NCI-H1105 (cell line): ENCODE measurements at regions not wholly inside any gene's neighbourhood (a gene's known extent, or its start where the extent isn't known, plus 50 kb on each side); places are given as distances from the start of the nearest gene placed in this dataset.
A peak's percentile ranks its signal among the peaks of the same experiment; 100 is the strongest.
"Not testable (repeated sequence)": the region's sequence is repeated elsewhere in the genome, so short reads cannot be mapped to it uniquely, and the experiment has no call there.

ENCODE experiments used
- DNase-seq: peaks from one replicate; lab custom pipeline; 2025; lab: John Stamatoyannopoulos, UW

DNA sequence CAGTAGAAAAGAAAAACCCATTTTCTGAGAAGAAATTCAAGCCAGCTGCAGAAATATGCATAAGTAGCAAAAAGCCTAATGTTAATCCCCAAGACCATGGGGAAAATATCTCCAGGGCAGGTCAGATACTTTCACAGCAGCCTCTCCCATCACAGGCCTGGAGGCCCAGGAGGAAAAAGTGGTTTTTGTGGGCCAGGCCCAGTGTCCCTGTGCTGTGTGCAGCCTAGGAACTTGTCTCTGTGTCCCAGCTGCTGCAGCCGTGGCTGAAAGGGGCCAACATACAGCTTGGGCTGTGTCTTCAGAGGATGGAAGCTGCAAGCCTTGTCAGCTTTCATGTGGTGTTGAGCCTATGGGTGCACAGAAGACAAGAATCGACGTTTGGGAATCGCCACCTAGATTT, 581.0 kb downstream of the C4orf33 start:
- no peak for DNase-seq

DNA sequence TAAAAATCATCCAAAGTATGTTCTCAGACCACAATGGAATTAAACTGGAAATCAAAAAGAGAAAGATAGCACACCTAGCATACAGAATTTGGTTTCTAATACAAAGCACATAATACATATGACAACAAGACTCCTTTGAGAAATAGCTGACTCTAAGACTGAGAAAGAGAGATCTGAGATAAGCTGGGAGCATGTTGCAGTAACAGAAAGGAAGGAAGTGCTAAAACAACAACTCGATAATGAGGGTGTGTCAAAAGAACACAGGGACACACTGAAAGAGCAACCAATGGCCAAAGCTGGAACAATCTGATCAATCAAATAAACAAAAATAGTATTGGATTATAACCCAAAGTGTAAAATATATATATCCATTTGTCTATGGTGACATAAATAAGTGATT, 586.6 kb downstream of the C4orf33 start:
- DNase-seq, result no peak

DNA sequence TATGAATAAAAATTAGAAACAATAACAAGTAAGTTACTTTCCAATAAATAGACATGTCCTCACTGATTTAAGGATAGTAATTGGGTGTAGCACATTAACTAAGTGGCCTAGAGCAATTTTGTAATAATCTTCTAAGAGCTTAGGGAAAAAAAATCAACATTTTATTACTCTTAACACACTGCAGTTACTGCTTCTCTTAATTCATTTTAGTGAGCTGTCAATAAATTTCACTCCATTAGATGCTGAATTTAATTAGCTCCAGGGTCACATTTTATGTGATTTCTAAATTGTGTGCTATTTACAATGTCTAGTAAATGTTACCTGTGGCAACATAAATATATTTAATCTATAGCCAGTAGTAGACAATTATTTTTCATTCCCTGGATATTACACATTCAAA, 612.0 kb downstream of the C4orf33 start:
- no peak for DNase-seq

DNA sequence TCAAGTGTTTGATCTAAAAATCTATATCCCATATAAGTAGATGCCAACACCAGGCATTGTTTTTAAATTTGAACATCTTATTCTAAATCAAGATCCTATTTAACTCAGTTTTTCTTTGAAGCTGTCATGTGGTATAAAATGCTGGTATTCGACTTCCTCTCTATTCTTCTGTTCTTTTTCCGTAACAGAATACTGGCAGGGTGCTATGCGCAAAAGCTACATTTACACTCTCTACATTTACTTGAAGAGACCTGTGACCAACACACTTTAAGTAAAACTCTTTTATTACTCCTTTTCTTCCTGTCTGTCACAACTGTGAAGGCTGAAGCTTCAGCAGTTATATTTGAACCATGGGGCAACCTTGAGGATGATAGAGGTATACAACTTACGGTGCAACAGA, 612.8 kb downstream of the C4orf33 start:
- no peak for DNase-seq

DNA sequence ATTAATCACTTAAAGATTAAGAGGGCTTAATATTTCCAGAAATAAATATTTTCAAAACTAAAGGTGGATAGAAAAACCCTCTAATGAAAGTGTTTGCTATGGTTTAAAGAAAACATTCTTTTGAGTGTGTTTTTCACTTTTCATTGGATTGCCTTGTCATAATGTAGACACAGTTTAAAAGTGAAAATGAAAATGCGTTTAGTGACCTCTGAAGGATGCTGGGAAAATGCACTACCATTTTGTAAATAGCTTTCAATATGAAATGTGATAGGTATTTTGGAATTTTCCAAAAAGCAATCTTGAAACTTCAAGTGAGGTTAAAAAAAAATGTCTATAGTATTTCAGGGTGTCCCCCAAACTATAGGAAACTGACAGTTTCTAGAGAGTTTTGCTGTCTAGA, 642.2 kb downstream of the C4orf33 start:
- no peak for DNase-seq

DNA sequence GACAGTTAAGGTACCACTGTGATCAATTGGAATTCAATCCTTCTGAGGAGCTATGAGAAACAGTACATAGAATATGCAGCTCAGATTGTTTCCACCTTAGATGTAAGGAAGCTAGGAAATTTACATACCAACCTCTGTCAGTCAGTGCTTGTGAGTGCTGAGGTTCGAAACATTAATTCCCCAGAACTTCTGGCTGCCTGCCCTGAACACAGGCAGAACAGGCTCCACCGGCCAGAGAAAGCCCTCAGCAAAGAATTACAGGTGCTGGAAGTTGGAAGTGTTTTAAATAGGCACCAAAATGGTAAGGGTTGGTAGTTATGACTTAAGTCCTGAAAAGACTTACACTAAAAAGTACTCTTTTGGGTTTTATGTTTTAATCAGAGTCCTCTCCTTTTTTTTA, 651.8 kb downstream of the C4orf33 start:
- DNase-seq, result peak; percentile 38

DNA sequence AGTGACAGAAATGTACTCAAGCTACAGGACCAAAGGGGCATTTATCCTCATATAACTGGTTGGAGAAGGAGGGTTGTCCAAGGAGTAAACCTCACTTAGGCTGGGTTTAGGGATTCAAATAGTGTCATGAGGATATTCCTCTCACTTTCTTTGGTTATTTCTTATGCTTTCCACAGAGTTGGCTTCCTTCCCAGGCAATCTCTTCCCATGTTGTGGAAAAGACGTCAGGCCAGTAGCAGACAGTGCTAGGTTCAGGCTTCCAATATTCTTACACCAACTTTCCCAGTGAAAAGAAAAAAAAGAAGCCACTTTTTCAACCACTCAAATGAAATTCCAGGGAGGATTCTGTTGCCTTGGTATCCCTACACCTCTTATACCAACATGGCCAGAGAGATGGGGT, 653.0 kb downstream of the C4orf33 start:
- DNase-seq, result no peak

DNA sequence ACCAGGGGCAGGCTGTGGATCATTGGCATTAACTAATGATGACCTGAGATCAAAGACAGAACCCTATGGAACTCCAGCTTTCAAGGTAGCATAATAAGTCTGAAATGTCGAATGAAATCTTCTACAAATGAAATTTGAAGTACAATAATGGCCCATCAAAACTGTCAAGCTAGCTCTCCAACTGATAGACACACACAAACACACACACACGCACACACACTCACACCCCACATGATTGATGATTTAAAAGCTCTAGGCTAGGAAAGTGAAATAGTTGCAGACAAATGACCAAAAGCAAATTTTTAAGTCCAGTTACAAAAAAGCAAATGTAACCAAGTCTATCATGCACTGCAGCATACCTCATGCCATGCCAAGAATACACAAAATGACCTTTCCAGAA, 655.7 kb downstream of the C4orf33 start:
- no peak for DNase-seq

DNA sequence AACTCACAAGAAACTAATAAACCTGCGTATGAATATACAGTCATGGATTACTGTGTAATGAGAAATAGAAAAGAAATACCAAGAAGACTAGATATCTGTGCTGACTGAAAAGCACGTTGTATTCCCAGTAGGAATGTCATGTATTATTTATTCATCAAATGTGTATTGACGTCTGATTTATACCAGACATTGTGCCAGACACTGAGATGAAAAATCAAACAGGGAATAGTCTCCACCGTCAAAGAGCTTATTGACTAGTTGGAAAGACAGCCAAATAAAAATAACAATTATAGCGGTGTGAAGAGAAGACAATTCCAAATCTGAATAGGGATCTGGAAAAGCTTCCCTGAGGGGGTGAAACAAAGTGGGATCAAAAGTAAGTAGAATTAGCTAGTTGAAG, 687.6 kb downstream of the C4orf33 start:
- no peak for DNase-seq

DNA sequence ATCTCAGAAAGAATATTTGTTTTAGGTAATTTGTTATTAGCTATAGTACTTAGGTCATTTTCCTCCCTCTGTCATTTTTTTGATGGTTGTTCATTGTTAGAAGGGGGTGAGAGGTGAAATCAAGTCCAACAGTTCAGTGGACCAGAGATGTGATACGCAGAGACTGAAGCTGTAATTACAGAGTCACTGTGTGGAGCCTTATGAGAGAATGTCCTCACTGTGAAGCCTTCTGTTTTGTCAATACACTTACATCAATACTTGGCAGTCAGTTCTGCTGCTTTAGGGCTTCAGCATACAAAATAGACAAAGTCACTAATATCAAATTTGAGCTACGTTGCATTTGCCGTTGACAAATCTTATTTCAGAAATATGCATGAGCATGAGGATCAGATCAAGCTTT, 692.5 kb downstream of the C4orf33 start:
- DNase-seq, result no peak

DNA sequence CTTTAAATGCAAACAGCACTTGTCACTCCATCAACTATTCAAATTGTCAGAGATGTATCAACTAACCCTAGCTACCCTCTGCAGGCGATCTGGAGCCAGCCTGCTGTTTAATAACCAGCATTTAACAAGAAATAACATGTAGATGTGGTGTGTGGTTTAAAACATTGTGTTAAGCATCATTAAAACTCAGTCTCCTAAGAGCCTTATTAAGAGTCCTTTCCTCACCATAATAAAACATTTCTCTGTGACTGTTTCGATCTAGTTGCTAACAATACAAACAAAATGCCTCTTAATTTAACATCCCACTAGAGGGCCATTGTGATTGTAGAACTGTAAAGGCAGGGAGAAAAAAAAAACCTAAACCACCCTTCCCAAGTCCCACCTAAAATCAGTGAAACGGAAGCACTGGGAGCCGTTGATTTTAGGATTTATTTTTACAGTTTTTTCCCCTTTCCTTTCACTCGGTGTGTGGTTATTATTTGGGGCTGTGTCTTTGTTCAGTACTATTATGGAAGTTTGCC, 708.6 kb downstream of the C4orf33 start:
- peak; percentile 48 for DNase-seq

DNA sequence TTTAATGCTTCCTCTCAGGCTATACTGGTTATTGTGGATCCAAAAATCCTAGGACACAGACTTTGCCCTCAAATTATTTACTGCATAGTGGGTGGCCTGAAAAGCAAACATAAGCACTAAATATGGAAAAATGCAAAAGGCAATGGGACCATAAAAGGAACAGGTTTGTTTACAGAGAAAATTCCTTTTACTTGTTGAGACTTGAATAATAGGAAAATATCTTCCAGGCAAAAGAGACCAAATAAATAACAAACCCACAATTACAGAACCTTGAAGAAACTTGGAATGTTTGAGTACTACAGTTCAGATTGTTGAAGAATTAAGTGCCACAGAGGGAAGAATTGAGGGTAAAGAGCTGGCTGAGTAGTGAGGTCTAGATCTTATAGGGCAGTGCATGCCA, 711.0 kb downstream of the C4orf33 start:
- DNase-seq, result no peak

DNA sequence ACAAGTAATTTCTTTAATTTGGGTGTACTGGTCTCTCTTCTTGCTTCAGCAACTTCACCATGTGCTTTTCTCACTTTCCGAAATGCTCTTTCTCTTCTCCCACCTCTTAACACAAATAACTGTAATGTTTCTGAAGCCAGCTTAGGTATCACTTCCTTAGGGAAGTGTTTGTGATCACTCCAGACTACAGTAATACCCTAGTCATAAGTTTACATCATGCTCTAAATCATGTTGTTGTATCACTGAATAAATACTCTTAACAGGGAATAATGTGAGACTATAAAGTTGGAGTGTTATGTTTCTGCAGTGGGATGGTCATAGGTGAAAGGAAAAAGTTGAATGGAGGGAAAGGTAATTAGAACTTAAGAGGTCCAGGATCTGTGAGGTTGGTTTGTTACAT, 712.3 kb downstream of the C4orf33 start:
- no peak for DNase-seq

DNA sequence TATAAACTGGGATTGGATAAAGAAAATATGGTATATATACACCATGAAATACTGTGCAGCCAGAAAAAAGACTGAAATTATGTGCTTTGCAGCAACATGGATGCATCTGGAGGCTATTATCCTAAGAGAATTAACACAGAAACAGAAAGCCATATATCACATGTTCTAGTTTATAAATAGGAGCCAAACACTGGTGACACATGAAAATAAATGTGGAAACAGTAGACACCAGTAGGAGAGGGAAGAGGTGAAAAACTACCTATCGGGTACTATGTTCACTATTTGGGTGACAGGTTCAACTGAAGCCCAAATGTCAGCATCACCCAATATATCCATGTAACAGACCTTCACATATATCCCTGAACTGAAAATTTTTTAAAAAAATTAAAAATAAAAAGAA, 725.1 kb downstream of the C4orf33 start:
- DNase-seq, result no peak

DNA sequence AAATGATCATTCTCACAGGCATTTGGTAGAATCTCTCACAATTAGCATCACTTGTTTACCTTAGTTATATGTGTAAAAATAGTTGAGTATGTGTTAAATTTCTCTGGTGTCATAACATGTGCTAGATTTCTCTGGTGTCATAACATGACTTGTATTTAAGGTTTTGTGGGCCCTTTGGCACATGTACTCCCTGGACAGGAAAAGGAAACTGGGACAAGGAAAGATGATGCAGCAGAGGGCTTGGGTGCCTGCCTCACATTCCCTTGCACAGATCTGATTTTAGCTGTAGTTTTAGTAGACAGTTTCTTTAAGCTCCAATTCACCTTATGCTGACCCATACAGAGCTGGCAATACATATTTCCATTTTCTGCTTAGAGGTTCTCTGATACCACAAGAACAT, 726.0 kb downstream of the C4orf33 start:
- no peak for DNase-seq

DNA sequence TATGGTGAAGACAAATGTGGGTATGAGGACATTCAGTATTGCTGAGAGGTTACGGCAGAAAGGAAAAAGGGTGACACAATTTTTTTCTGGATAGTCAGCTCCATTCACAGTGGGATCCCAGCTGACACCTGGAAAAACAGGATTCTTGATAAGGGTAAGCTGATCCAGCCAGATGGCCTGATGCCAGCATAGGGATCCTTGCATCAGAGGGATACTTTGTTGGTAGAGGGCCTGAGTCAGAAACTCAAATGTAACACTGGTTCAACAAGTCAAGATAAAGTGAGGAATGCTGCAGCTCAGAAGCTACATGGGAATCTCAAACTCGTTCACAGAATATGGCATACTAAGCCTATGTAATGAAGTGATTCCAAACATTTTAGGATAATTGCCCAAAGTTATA, 726.7 kb downstream of the C4orf33 start:
- DNase-seq, result peak; percentile 60

DNA sequence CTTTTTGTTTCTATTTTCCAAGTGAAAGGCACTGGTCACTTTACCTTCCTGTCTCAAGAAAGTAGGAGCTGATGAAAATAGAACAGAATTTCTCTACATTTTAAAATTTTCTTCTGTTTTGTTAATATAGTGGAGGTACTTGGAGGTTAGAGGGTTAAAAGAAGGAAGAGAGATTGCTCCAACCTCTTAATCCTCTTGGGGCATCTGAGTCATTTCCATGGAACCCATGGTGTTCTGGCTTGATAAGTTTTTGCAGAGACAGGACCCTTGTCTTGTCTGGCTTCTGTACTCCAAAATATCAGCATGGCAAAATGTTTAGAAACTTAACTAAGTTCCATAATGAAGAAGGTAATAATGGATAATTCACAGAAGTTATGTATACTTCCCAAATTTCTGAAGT, 727.2 kb downstream of the C4orf33 start:
- DNase-seq, result no peak

DNA sequence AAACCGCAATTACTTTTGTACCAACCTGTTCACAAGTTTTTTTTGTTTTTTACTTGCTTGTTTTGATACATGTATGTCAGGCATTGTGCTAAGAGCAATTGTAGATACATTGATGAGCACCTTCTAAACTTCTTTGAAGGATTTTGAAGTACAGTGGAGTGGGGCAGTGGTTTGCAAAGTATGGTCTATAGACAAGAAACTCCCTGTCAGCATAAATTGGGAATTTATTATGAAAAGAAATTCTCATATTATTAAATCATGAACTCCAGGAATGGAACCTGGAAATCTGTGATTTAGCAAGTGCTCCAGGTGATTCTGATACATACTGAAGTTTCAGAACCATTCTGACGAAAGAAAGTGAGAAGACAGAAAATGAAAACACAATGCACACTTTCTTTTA, 733.4 kb downstream of the C4orf33 start:
- DNase-seq, result no peak

DNA sequence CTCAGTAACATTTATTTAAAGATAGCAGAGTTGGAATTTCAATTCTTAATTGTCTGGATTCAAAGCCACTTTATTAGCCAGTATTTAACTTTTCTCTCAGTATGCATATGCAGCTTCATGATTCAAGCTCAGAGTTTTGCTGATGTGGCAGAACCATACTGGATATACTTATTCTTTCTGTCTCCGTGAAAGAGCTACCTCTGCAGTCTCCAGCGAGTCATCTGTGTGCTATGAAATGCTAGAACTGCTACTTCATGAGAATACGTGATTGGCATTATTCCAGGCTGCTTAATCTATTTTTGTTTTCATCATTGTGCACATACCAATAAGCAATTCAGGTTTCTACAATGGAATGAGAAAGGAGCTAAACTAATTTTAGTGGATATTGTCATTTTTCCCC, 743.7 kb downstream of the C4orf33 start:
- no peak for DNase-seq

DNA sequence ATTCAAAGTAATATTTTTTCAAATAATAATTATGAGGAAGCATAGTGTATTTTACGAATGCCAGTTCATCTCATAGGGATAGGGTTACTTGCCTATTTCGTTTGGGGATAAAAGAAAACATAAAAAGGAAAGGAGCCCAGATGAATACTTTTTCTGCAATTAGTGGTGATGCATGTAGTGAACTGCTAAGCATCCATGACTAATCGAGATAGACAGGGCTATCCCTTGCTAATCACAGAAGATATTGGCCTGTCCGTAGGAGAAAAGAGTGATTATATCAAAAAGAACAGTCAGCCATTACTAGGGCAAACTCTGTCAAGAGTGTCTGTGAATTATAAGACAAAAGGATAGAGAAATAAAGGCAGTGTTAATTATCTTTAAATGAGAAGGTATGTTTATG, 746.1 kb downstream of the C4orf33 start:
- no peak for DNase-seq

DNA sequence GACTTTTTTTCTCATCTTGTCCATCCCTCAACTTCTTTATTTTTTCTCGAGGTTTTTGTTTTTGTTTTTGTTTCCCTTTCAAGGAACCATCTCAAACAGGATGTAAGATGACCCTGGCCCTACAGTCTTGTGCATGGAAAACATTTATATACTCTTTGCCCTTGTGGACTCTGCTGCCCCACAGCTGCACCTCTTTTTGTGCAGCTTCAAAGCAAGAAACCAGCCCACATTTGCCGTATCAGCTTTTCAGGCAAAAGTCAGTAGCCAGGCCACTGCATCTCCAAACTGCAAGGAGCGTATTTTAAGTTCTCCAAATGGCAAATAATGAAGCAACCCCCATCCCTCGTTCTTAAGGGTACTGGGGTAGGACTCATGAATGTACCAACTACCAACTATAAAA, 756.5 kb downstream of the C4orf33 start:
- DNase-seq, result no peak

DNA sequence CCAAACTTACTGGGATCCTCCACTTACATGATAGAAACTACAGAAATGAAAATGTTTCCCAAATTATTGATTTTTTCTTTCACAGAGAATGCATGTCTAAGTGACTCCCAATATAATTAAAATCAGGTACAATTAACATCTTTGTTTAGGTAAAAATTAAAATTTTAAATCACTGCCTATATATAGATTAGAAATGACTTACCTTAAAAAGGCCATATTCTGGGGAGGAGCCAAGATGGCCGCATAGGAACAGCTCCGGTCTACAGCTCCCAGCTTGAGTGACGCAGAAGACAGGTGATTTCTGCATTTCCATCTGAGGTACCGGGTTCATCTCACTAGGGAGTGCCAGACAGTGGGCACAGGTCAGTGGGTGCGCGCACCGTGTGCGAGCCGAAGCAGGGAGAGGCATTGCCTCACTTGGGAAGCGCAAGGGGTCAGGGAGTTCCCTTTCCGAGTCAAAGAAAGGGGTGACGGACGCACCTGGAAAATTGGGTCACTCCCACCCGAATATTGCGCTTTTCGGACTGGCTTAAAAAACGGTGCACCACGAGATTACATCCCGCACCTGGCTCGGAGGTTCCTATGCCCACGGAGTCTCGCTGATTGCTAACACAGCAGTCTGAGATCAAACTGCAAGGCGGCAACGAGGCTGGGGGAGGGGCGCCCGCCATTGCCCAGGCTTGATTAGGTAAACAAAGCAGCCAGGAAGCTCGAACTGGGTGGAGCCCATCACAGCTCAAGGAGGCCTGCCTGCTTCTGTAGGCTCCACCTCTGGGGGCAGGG, 757.9 kb downstream of the C4orf33 start:
- not testable (repeated sequence) for DNase-seq

DNA sequence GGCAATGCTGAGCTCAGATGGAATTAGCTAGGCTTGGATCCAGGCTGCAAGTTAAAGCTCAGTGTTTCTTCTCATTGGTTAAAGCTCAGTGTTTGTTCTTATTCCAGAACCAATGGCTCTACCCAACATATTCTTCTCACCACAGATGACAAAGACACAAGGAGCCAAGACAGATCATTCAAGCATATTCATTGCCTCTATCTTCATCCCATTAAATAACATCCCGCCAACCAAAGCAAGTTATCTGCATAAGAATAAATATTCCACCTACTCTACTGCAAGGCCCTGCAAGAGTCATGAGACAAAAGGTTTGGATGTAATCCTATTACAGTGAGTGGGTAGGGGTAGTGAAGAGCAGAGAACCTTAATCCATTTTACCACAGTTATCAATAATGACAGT, 766.5 kb downstream of the C4orf33 start:
- no peak for DNase-seq

DNA sequence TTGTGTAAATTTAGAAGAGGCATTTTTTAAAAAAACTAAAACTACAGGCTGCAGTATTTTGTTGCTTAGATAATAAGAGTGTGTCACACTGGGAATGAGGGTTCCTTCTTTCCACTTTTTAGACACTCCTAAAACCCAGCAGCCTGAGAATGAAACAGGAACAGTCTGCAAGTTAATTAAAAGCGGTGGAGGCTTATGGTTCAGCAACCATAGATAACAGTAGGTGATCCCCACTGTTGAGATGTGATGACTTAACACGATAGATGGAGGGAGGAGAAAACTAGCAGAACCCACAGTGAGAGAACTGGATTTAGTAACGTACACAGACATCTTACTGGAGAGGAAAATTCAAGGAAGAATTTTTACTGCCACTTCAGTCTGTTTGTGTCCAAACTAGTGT, 767.3 kb downstream of the C4orf33 start:
- DNase-seq, result no peak
